Right lung (tissue), 2 donors: ENCODE measurements at regions not wholly inside any gene's neighbourhood (a gene's known extent, or its start where the extent isn't known, plus 50 kb on each side); places are given as distances from the start of the nearest gene placed in this dataset.
A peak's percentile ranks its signal among the peaks of the same experiment; 100 is the strongest.
"Not testable (repeated sequence)": the region's sequence is repeated elsewhere in the genome, so short reads cannot be mapped to it uniquely, and the experiment has no call there.

Experiments
- DNase-seq, 2 donors: peaks; one replicate each; pipeline ENCODE4 v3.0.0-alpha.2; 2013

DNA sequence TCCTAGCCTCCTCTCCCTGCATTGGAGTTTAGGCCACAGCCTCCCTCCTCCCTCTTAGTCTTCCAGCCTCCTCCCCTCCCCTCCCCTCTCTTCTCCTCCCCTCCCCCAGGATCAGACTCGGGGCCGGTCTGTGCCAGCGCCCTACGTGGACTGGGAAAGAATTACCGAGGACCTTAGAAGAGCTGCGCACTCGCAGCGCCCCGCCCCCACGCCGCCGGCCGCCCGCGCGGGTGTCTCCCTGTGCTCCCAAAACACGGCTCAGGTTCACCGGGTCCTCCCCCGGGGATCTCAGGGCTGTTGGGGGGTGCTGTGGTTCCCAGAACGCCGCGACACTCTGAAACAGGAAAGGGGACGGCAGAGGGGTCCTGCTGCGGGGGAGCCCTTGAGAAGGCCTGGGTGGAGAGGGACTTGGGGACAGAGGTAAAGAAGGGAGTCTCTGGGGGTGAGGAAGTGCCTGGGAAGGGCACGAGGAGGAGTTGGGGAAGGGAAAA is 122.3 kb upstream of the TBL1X start:
- DNase-seq, result peak; percentile 77 to 78

GRCh38 chrX:9343971-9344370 is 120.9 kb upstream of the TBL1X start:
- no peak for DNase-seq

DNA sequence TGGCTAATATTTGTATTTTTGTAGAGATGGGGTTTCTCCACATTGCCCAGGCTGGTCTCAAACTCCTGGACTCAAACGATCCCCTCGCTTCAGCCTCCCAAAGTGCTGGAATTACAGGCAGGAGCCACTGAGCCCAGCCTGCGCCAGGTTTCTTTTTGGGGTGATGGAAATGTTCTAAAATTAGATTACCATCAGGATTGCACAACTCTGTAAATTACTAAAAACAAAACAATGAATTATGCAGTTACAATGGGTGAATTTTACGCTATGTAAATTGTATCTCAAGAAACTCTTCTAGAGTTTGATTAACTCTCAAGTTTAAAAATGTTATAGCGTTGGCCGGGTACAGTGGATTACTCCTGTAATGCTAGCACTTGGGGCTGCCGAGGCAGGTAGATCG is 118.9 kb upstream of the TBL1X start:
- no peak for DNase-seq

DNA sequence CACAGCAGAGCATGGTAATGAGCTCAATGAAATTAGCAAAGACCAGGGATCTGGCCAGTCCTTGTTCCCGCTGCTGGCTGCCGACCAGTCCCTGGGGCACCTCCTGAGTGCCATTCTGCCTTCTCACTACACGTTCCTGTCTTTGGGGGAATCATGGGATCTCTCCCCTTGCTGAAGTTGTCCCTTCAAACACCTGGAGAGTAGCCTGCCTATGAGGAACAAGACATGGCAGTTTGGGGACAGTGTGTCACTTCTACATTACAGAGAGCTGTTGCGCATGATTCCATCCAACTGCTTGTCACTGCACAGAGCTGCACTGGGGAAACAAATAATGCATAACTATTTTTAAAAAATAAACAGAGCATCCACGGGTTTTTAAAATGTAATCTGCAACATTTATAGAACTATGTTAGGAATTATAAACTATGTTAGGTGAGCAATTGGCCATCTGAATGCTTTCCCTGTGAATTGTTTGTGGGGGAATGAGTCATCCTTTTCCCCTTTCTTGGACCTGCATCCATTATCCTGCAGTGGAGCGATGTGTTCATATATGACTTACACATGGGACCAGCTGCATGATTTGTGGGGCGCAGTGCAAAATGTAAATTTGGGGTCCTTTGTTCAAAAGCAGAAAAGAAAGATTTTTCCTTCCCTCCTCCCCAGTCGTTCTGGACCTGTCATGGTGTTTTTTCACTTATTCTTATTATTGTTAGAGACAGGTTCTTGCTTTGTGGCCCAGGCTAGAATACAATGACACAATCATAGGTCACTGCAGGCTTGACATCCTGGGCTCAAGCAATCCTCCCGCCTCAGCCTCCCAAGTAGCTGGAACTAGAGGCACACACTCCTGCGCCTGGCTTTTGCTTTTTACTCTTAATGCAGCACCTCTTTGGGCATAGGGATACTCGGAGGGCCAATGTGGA is 115.0 kb upstream of the TBL1X start:
- DNase-seq, result no peak

GRCh38 chrX:9351126-9351525 is 113.7 kb upstream of the TBL1X start:
- no peak for DNase-seq

GRCh38 chrX:9352243-9352642 is 112.6 kb upstream of the TBL1X start:
- DNase-seq, result no peak

DNA sequence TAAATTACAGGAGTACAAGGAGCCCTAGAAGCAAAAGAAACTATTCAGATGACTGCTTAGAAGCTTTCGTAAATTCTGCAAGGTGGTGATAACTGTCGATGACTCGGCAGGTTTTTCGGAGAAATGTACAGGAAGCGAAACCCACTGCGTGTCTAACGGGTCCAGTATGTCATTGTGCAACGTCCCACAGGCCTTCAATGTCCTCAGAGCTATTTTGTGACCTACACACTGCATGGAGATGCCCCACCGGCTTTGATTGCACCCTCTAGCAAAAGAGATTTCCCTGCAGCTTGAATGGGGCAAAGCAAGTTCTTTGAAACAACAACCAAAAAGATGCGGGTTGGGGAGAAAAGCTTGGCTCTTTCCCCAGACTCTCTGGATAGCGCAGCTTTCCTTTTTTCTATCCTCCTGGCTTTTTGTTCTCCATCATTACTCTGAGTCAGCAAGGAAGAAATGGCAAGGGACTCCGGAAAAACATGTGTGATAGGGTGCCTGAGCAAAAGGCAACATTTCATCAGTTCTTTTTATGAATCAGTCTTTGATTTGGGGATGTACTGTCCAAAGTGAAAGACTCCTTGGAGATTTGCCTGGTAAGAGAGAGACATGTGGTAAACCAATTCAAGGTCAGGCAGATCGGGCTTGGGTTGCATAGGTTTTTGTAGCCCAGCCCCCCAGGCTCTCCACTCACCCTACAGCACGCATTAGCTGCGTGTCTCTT is 112.0 kb upstream of the TBL1X start:
- no peak for DNase-seq

GRCh38 chrX:9354918-9355317 is 109.9 kb upstream of the TBL1X start:
- no peak for DNase-seq

- no peak for DNase-seq
These were observed 109.1 kb upstream of the TBL1X start for GRCh38 chrX:9355739-9356138.

DNA sequence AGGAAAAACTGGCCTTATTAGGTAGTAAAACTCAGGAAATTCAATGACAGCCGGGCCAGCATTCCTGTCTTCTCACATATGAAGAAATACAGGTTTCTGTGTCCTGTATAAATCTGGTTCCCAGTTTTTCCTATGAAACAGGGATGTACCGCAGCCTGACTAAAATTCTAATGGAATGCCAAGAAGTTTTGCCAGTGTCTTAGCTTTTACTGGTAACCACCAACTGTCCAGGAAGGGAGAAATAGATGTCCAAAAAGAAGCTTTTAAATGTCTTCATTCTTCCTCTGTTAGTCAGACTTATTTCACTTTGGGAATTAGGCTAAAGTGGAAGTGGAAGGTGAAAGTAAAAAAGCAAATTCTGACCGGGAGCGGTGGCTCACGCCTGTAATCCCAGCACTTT is 108.0 kb upstream of the TBL1X start:
- DNase-seq, result no peak

DNA sequence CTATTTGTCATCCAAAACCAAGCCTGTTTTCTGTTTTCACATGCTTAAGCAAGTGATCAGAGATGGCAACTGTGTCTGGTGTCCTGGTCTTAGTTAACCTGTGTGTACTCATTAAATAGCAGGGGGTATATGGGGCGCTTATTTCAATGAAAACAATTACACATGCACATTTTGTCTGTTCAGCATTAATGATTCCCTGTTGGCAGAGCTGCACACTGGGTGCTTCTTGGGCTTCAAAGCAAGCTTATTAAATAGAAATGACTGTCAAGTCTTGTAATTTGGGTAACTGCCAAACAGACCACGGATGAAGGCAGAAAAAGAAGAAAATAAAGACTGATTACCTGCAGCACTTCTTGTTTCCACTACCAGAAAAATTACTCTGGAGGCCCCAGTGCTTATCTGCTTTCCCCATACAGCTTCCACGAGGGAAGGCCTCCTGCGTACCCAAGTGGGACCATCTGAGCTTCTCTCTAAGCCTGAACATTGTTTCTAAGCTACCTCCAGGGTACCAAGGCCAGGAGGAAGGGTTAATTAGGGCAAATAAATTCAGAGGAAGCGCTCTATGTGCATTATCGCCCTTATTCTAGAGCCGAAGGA is 107.2 kb upstream of the TBL1X start:
- DNase-seq, result no peak

DNA sequence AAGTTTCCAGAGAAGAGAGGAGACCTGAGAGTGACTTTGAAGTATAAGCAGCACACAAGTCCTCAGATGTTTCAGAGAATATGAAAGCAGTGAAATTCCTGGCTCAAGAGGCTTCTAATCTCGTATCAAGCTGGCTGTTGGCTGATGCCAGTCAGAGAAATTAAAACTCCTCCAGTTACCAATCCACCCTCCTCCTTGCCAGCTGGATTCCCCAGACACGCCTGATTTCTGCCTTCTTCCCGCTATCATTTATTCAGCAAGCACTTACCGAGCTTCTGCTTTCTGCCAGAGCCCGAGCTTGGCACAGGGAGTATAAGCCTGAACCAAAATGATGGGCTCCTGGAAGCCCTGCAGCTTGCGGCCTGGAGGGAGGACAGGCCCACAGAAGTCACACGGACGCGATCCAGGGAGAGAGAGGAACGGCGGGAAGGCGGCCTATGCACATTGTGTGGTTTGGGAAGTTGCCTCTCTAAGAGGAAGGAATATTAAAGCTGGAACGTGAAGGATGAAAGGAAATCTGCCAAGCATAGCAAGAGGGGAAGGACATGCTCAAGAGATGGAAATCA is 102.4 kb upstream of the TBL1X start:
- no peak for DNase-seq

DNA sequence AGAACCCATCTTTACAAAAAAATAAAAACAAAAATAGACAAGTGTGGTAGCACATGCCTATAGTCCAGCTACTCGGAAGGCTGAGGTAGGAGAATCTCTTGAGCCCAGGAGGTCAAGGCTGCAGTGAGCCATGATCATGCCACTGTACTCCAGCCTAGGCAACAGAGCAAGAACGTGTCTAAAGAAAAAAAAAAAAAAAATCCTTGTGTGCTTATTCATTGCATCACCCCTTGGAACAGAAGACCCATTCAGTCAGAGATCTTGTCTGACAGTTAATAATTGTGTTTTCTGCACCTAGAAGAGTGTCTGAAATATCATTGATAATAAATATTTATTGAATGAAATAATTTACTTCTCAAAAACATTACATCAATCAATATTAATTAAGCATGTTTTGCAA is 97.4 kb upstream of the TBL1X start:
- no peak for DNase-seq

GRCh38 chrX:9368262-9368661 is 96.6 kb upstream of the TBL1X start:
- no peak for DNase-seq

DNA sequence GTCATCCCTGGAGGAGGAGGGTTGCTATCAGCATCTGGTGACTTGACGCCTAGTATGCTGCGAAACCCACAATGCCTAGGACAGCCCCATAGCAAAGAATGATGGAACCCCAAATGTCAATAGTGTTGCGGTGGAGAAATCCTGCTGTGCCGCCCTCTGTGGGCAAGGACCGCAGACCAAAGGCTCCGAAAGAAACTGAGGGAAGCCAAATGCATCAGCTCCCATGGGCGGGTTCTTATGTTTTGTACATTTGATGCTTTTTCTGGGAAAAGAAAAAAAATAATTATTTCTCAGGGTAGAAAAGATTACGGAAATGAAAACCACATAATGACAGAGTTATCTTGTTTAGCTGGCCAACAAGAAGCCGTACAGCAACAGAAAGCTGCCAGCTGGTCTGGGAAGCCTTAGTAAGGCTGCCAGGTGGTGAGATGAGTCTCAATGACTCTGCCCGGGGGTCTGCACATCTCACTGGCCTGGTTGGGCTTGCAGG is 95.0 kb upstream of the TBL1X start:
- DNase-seq, result no peak

GRCh38 chrX:9370893-9371292 is 94.0 kb upstream of the TBL1X start:
- DNase-seq, result no peak

DNA sequence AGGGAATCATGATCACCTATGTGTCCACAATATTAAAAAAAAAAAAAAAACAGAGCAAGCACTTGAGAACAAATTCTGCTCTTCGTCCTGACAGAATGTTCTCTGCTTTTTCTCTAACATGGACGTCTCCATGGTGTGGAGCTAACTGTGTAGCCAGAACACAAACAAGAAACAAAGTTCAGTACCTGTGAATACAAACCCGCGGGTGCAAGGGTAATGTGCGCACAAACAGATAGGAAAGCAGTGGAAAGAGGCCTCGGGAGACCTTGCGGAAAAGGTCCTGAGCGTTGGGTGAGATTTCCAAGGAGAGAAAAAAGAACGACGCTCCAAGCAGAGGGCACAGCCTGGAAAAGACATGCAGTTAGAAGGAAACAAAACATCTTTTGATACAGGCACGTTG is 92.0 kb upstream of the TBL1X start:
- no peak for DNase-seq

GRCh38 chrX:9373789-9374188 is 91.1 kb upstream of the TBL1X start:
- no peak for DNase-seq

GRCh38 chrX:9374555-9374954 is 90.3 kb upstream of the TBL1X start:
- DNase-seq, result no peak

GRCh38 chrX:9376111-9376510 is 88.7 kb upstream of the TBL1X start:
- DNase-seq, result no peak

DNA sequence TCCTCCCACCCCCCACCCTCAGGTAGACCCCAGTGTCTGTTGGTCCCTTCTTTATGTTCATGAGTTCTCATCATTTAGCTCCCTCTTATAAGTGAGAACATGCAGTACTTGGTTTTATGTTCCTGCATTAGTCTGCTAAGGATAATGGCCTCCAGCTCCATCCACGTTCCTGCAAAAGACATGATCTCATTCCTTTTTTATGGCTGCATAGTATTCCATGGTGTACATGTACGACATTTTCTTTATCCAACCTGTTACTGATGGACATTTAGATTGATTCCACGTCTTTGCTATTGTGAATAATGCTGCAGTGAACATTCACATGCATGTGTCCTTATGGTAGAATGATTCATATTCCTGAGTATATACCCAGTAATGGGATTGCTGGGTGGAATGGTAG is 87.6 kb upstream of the TBL1X start:
- DNase-seq, result not testable (repeated sequence)
